ENCODE measurements at regions not wholly inside any gene's neighbourhood (a gene's known extent, or its start where the extent isn't known, plus 50 kb on each side); places are given as distances from the start of the nearest gene placed in this dataset.
"Not testable (repeated sequence)": the region's sequence is repeated elsewhere in the genome, so short reads cannot be mapped to it uniquely, and the experiment has no call there.

DNA sequence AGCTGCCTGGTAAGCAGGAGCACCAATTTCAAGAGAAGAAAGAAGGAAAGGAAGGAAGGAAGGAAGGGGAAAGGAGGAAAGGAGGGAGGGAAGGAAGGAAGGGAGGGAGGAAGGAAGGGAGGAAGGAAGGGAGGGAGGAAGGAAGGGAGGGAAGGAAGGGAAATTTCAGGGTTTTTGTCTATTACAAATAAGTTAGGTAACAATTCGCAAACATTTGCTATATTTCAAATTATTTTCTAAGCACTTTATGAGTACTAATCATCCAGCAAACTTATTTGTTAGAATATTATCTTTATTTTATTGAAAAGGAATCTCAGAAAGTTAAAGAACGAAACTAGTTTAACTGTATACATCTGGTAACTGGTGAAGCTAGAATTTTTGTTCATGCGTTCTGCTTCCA is 921.7 kb downstream of the TBL1XR1 start:
- DNase-seq (ENCODE audit: low read depth) = no peak
- no peak overlapping the region for H3K4me3 ChIP-seq (ENCODE audit: low read depth, low read length)
- TF ChIP-seq, protein P1, sequence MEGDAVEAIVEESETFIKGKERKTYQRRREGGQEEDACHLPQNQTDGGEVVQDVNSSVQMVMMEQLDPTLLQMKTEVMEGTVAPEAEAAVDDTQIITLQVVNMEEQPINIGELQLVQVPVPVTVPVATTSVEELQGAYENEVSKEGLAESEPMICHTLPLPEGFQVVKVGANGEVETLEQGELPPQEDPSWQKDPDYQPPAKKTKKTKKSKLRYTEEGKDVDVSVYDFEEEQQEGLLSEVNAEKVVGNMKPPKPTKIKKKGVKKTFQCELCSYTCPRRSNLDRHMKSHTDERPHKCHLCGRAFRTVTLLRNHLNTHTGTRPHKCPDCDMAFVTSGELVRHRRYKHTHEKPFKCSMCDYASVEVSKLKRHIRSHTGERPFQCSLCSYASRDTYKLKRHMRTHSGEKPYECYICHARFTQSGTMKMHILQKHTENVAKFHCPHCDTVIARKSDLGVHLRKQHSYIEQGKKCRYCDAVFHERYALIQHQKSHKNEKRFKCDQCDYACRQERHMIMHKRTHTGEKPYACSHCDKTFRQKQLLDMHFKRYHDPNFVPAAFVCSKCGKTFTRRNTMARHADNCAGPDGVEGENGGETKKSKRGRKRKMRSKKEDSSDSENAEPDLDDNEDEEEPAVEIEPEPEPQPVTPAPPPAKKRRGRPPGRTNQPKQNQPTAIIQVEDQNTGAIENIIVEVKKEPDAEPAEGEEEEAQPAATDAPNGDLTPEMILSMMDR (IDR thresholded peaks at IDR 0.05; ENCODE audit: insufficient read depth, low read length) = no peak

DNA sequence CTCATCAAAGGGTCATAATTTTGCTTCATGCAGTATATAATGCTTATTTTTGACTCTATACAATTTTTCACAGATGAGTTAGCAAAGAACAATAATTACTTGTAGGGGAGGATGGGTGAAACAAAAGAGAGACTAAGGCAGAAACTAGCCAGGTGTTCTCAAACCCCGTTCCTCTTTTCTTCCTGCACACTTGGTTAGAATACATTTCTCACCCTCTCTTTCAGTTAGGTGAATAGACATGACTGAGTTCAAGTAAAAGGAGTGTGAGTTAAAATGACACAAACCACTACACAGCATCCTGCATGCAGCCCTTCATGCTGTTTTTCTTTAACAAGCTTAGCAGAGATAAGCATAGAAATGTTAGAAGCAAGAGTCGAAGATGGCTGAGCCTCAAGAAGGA is 922.2 kb downstream of the TBL1XR1 start:
- no peak overlapping the region for H3K4me3 ChIP-seq (ENCODE audit: low read depth, low read length)
- no peak for DNase-seq (ENCODE audit: low read depth)
- TF ChIP-seq, protein P1 (IDR thresholded peaks at IDR 0.05; ENCODE audit: insufficient read depth, low read length) = no peak

DNA sequence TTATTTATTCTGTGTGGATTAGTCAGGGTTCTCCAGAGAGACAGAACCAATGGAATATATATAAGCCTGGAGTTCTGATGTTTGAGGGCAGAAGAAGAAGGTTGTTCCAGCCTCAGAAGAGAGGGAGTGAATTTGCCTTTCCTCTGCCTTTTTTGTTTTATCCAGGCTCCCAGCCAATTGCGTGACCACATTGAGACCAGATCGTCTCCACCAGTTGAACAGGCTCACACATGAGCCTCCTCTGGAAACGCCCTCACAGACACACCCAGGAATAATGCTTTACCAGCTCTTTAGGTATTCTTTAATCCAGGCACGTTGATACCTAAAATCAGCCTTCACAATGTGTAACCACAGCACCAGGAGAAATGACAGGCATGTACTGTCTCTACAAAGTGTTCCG is 923.1 kb downstream of the TBL1XR1 start:
- TF ChIP-seq, protein P1 (IDR thresholded peaks at IDR 0.05; ENCODE audit: insufficient read depth, low read length) = no peak
- H3K4me3 ChIP-seq (ENCODE audit: low read depth, low read length) = no peak overlapping the region
- DNase-seq (ENCODE audit: low read depth) = no peak

- TF ChIP-seq, protein P1 (IDR thresholded peaks at IDR 0.05; ENCODE audit: insufficient read depth, low read length) = no peak
- H3K4me3 ChIP-seq (ENCODE audit: low read depth, low read length) = no peak overlapping the region
- DNase-seq (ENCODE audit: low read depth) = no peak
These were observed 935.2 kb downstream of the TBL1XR1 start for GRCh38 chr3:176262071-176262470.

DNA sequence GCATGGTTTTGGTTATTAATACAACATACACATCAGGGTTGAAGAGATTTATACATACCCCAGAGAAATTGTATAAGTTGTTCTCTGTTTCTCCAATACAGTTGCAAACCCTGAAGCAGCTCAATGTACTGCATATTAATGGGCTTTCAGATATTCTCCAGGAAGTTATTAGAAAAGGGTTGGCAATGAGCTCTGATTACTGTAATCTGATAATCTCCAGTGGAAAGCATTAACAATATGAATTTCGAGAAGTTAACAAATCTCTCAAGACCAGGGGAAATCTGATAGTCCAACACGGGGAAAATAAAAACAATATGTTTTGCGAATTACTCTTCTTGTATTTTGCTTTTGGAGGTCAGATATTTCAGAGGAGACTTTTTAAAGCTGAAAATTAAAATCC is 950.1 kb downstream of the TBL1XR1 start:
- DNase-seq (ENCODE audit: low read depth) = no peak
- TF ChIP-seq, protein P1 (IDR thresholded peaks at IDR 0.05; ENCODE audit: insufficient read depth, low read length) = no peak
- no peak overlapping the region for H3K4me3 ChIP-seq (ENCODE audit: low read depth, low read length)

- H3K4me3 ChIP-seq (ENCODE audit: low read depth, low read length) = no peak overlapping the region
- DNase-seq (ENCODE audit: low read depth) = no peak
- TF ChIP-seq, protein P1 (IDR thresholded peaks at IDR 0.05; ENCODE audit: insufficient read depth, low read length) = no peak
These were observed 977.3 kb downstream of the TBL1XR1 start for GRCh38 chr3:176219970-176220369.

DNA sequence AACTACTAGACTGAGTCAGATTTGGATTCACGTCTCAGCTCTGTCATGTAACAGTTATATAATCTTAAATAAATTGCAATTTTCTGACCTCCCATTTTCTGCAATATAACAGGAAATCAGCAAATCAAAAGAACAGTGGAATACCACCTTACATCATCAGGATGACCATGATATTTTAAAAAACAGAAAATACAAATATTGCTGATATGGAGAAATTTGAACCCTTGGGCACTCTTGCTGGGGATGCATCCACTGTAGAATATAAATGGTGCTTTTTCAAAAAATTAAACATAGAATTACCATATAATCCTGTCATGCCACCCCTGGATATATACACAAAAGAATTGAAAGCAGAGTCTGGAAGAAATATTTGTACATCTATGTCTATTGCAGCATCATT is 982.5 kb downstream of the TBL1XR1 start:
- no peak overlapping the region for H3K4me3 ChIP-seq (ENCODE audit: low read depth, low read length)
- TF ChIP-seq, protein P1 (IDR thresholded peaks at IDR 0.05; ENCODE audit: insufficient read depth, low read length) = no peak
- DNase-seq (ENCODE audit: low read depth) = no peak

- not testable (repeated sequence) for DNase-seq (ENCODE audit: low read depth); H3K4me3 ChIP-seq (ENCODE audit: low read depth, low read length)
These were observed 984.0 kb downstream of the TBL1XR1 start for GRCh38 chr3:176213314-176213713.
